Left lobe of liver (tissue), 2 donors: ENCODE measurements at regions not wholly inside any gene's neighbourhood (a gene's known extent, or its start where the extent isn't known, plus 50 kb on each side); places are given as distances from the start of the nearest gene placed in this dataset.
"Not testable (repeated sequence)": the region's sequence is repeated elsewhere in the genome, so short reads cannot be mapped to it uniquely, and the experiment has no call there.

Experiments used
- ATAC-seq: fragments of 200-7000 bp; cut with Tn5 transposase; one replicate; pipeline ENCODE4 v1.9.1; 2020; ENCODE audit warnings: mild to moderate bottlenecking, moderate library complexity
- DNase-seq: peaks from one replicate; pipeline ENCODE4 v3.0.0-alpha.2; 2020; ENCODE audit warnings: low spot score
- donor health status: DM: no; HTN: no; CAD: no; lungs with moderate emphysema.
- donor health status: DM: no; HTN: yes; CAD: no.

DNA sequence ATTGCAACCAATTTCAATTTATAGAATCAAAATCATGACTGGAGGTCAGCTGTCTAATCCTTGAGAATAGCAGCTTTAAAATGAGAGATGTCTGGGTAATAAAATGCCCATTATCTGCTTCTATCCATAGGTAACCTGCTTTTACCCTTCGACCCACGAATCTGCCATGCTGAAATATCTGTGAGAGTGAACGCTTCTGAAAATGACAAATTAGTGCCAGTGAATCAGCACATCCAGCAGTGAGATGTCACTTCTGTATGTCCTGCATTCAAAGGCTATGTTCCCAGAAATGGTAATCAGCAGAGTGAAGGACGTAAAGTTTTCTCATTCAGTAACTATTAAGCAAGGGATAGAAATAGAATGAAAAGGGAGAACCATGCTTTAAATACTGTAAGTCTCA, 532.4 kb upstream of the ITGA1 start:
- ATAC-seq (no peak), DNase-seq (no peak)

DNA sequence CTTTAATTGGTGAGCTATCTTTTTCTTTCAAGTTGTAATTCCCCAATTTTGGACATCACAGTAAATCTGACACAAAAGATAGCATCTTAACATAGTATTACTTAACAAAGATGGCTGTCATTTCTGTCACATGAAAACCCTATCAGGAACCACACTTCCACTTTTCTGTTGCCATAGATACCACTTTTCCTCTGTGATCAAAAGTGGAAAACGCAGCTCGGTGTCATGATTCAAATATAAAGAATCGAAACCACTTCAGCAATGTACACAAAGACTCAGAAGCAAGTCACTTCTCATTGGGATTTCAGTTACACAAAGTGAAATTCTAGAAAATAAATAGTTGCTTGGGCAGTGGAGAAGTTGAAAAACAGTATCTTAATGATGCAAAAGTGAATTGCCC, 524.9 kb upstream of the ITGA1 start:
- no peak for ATAC-seq
- no peak for DNase-seq

DNA sequence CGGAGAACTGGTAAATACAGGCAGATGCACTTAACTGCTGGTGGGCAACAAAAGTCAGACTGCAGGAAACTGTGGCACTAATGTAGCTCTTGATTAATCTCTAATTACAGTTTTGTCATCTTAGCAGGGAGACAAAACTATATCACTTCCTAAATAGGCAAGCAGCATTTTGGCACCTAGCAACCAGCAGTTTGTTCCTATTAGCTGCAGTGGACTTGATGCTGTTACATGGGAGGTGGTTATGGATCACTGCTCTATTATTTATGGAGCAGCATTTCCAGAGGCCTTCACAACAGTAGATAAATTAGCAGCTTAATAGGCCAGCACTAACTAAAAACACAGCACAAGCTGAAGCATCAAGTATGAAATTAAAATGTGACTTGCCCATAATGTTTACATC, 518.3 kb upstream of the ITGA1 start:
- ATAC-seq: no peak
- no peak for DNase-seq

- ATAC-seq: no peak
Observed at GRCh38 chr5:52269859-52270258, 517.9 kb upstream of the ITGA1 start.

GRCh38 chr5:52275639-52276038, 512.1 kb upstream of the ITGA1 start:
- ATAC-seq (no peak), DNase-seq (no peak)

More at GRCh38 chr5:52269859-52270258, 517.9 kb upstream of the ITGA1 start:
- DNase-seq: no peak

DNA sequence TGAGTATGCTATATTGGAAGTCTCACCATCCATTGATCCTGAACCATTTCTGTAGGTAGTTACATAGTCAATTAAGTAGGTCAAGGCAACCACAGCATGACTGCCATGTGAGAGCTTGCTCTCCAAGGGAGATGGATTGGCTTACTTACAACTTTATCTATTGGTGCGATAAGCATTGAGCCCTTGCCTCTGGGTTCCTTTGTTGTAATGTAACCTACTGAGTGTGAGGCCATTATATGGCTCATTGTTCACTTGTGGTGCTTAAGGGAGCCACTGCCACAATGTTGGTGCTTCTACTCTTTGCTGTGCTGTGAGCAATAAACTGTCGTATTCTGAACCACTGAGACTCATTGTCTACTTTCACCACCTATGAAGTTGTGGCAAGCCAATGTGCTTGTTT, 510.6 kb upstream of the ITGA1 start:
- ATAC-seq: no peak
- DNase-seq: no peak

DNA sequence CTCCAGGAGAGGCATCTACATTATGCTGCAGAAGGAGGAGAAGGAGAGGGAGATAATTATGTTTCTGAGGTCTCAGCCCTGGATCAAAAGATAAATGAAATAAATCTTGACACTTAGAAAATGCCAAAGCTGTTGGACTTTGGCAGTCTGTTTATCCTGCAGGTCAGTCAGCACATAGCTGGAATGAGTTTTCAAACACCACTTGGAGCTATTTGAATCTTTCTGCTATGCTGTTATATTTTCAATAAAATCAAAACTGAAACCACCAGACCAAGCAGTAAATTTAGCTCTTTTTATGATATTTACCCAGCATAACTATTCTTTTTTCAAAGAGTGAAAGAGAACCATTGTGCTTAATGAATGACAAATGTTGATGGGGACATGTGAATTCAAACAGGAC, 505.1 kb upstream of the ITGA1 start:
- ATAC-seq (no peak), DNase-seq (no peak)

GRCh38 chr5:52283221-52283620, 504.5 kb upstream of the ITGA1 start:
- no peak for DNase-seq
- no peak for ATAC-seq

- no peak for ATAC-seq
- no peak for DNase-seq
Observed at GRCh38 chr5:52300703-52301372, 486.9 kb upstream of the ITGA1 start.

DNA sequence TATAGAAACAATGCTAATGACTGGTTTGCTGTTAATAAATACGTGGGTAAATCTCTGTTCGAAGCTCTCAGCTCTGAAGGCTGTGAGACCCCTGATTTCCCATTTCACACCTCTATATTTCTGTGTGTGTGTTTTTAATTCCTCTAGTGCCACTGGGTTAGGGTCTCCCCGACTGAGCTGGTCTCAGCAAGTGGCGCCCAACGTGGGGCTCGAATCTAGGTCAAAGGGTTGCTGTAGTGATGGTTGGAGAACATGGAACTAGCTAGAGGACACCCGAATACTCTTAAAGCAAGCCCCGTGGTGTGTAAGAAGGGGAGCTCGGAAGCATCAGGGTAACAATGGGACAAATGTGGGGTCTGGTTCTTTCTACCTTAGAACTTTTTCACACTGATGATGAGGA, 482.9 kb upstream of the ITGA1 start:
- not testable (repeated sequence) for ATAC-seq, DNase-seq

DNA sequence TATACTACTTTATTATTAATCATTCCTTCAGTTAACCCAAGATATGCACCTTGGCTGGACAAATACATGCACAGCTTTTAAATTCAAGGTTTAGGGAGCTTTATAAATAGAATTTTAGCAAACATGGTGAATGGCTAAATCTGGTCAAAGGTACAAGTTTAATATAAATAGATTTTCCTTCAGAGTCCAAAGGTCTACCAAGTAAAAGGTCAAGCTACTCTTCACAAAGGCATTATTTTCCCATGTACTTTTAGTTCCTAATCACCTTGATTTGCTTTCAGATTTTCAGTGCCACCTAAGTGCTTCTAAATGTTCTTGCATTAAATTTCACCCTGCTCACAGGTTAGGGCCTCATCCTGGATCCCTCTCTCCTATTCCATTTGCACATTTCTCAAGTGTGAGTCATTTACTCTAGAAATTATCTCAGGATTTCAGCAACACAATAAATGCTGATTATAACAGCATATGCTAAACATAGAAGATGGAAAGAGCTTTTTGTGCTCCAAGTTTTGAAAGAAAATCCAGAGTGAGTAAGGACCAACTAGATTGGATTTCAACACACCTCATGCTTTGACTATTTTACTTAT, 459.4 kb upstream of the ITGA1 start:
- ATAC-seq (peak; percentile 60), DNase-seq (no peak)

GRCh38 chr5:52331725-52332124, 456.0 kb upstream of the ITGA1 start:
- DNase-seq: no peak
- ATAC-seq: no peak

- no peak for DNase-seq
- no peak for ATAC-seq
Observed at GRCh38 chr5:52334367-52334766, 453.3 kb upstream of the ITGA1 start.

GRCh38 chr5:52339285-52339684, 448.4 kb upstream of the ITGA1 start:
- no peak for ATAC-seq
- no peak for DNase-seq

- no peak for DNase-seq
- ATAC-seq: no peak
Observed at GRCh38 chr5:52342361-52342760, 445.4 kb upstream of the ITGA1 start.

DNA sequence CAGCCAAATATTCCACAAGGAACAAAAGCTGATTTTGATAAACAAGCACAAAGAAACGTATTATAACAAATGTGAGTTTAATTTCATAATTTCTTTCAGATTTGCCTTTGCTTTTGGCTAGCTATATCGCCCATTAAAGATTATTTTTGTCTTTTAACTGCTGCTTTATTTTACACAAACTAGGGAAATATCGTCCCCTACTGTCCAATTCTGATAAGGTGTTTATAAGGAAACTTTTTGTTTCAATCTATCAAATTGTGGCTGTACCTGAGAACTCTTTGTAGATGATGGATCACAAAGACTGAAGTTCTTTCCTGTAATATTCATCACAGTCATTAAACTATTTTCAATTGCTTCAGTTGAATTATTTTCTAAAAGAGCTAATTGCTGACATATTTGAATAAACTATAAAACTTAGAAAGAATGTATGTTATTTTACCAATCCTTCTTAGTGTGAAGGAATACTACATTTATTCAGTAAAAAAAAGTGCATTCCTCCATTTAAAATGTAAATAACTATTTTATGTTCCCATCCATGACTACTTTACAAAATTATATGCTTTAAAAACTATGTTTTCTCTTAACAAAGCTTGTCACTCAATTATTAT, 431.3 kb upstream of the ITGA1 start:
- peak; percentile 53 for ATAC-seq
- no peak for DNase-seq

DNA sequence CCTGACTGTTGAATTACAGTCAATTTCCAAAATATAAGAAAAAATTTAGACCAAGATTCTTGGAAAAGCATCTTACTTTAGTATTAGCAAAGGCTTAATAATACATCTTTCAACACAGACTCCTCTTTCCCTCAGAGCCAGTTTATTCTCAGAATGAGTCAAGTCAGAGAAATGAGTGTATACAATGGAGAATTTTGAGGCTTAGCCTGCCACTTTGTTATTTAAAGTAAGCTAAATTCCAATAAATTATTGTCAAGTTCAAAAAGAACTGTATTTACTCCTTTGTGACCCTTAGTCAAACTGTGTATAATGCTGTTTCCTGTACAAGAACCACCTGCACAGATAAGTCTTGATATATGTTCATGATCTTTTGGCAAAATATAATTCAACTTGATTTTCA, 428.5 kb upstream of the ITGA1 start:
- ATAC-seq: no peak
- no peak for DNase-seq

GRCh38 chr5:52360985-52361384, 426.7 kb upstream of the ITGA1 start:
- DNase-seq (no peak), ATAC-seq (no peak)

DNA sequence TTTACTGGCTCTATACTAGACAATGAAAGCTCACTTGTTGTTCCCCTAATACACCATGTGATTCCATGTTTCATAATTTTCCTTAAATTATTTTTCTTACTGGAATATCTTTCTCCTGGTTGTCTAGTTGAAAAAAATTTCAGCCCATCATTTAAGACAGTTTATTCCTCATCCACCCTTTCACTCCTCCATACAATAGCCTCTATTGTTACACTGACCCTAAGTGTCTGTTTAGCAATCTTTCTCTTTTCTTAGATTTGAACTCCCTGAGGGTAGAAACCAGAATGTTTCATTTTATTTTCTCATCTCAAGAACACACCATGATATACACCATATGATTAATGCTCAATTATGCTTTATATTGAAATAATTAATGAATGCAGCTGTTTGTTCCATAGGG, 413.4 kb upstream of the ITGA1 start:
- ATAC-seq (no peak), DNase-seq (no peak)

DNA sequence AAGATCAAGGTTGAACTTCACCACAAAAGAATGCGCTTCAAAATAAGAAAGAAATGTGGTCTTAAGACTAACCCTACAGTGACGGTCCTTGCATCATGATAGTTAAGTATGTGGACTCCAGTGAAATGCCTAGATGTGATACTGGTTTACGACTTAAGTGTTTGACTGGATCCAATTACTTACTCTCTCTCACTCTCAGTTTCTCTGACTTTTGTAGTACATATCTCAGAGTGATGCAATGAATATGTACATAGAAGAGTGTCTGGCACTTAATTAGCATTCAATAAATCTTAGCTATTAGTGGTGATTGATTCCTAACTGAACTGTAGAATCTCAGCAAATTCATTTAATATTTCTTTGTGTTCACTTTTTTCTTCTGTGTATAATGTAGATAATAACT, 411.7 kb upstream of the ITGA1 start:
- DNase-seq: no peak
- ATAC-seq: no peak

DNA sequence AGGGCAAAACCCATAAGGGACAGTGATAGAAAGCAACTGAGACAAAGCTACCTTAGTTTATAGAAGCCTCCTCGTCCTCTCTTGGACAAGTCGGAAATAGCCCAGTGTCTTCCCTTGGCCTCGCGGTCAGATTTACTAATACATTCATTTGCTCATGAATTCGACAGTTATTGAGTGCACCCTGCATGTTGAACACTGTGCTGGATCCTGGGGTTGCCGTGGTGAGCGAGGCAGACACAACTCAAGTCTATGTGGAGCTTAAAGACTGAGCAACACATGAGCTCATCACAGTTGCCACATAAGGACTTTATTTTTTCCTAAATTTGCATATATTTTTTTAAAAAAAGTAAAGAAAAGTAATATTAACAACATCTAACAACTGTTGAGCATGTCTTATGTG, 411.1 kb upstream of the ITGA1 start:
- ATAC-seq (no peak), DNase-seq (no peak)

GRCh38 chr5:52378237-52378636, 409.5 kb upstream of the ITGA1 start:
- no peak for ATAC-seq
- no peak for DNase-seq

DNA sequence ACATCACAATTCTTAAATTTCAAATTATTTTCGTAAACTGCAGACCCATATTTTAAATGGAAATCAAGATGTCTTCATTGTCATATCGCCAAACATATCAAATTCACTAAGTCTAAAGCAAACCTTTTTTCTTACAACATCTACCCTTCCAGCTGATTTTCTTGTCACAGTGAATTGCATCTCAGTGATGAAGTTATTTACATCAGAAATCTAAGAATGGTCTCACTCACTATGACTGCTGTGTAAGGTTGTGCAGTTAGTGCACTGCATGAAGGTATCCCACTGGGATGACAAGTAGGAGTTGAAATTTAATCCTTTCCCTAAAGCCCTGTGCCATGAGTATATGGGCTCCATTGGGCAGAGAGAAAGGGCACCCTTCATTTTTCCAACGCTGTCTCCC, 399.4 kb upstream of the ITGA1 start:
- DNase-seq: no peak
- ATAC-seq: no peak
